ENCODE measurements at regions not wholly inside any gene's neighbourhood (a gene's known extent, or its start where the extent isn't known, plus 50 kb on each side); places are given as distances from the start of the nearest gene placed in this dataset.

DNA sequence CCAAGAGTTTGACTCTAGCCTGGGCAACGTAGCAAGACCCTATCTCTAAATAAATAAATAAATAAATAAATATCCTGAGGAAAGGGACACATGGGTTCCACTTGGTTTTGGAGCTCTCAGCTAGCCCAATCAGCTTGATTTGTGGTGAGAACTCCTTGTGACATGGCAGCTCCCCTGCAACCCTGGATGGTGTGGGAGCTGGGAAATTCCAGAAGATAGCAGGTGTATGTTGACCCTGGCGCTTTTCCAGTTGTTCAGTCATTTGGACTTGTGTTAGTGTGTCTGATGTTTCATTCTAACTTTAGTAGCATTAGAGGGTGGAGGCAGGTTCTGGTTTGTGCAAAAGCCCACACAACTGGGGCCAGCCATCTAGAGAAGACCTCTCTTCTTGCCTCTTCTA, 148.5 kb upstream of the NCAM1 start:
- TF ChIP-seq, protein P1, sequence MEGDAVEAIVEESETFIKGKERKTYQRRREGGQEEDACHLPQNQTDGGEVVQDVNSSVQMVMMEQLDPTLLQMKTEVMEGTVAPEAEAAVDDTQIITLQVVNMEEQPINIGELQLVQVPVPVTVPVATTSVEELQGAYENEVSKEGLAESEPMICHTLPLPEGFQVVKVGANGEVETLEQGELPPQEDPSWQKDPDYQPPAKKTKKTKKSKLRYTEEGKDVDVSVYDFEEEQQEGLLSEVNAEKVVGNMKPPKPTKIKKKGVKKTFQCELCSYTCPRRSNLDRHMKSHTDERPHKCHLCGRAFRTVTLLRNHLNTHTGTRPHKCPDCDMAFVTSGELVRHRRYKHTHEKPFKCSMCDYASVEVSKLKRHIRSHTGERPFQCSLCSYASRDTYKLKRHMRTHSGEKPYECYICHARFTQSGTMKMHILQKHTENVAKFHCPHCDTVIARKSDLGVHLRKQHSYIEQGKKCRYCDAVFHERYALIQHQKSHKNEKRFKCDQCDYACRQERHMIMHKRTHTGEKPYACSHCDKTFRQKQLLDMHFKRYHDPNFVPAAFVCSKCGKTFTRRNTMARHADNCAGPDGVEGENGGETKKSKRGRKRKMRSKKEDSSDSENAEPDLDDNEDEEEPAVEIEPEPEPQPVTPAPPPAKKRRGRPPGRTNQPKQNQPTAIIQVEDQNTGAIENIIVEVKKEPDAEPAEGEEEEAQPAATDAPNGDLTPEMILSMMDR (IDR thresholded peaks at IDR 0.05), result no peak
- TF ChIP-seq POLR2A (IDR thresholded peaks at IDR 0.05), result no peak
- no peak for TF ChIP-seq POLR2AphosphoS5 (IDR thresholded peaks at IDR 0.05; ENCODE audit: insufficient read depth in 1 of 2, low read depth in 1 of 2)

Measured in vagina (tissue), 2 donors.